H1 (cell line): ENCODE measurements at regions not wholly inside any gene's neighbourhood (a gene's known extent, or its start where the extent isn't known, plus 50 kb on each side); places are given as distances from the start of the nearest gene placed in this dataset.

Experiments
- CTCF ChIA-PET: fragments of 300-600 bp; sonication (Branson Sonifier 250); formaldehyde crosslinking; loops from one replicate; lab custom pipeline; 2021; ENCODE audit not compliant: partially characterized antibody; lab: Charles Lee
- POLR2A ChIA-PET: fragments of 300-600 bp; sonication (Branson Sonifier 250); formaldehyde crosslinking; loops from one replicate; lab custom pipeline; 2021; ENCODE audit warnings: inconsistent platforms; ENCODE audit not compliant: partially characterized antibody; lab: Charles Lee
- DNase-seq, 2 experiments: peaks; one replicate each; pipeline versions ENCODE4 v3.0.0 to v3.0.0-alpha.2; 2010 to 2022; ENCODE audit warnings: low spot score in 2 of 2, low read depth in 1 of 2, mixed read lengths in 1 of 2
- FAIRE-seq: peaks from 2 replicates; lab custom pipeline; 2011; peaks lifted over from hg19 to GRCh38; lab: Jason Lieb, UNC
- H2AFZ ChIP-seq: 2 replicates; pipeline ENCODE4 v1.8.1; 2012; ENCODE audit warnings: low read length, inconsistent platforms
- H2AK5ac ChIP-seq: 2 replicates; pipeline ENCODE4 v1.6.1; 2013; ENCODE audit warnings: low read depth, low read length
- H2BK120ac ChIP-seq: replicated peaks from 2 replicates; pipeline ENCODE3; 2013; ENCODE audit warnings: low read depth, low read length, inconsistent platforms
- H2BK12ac ChIP-seq: 2 replicates; pipeline ENCODE4 v1.6.1; 2013; ENCODE audit warnings: low read depth, low read length
- H2BK15ac ChIP-seq: 2 replicates; pipeline ENCODE4 v1.6.1; 2013; ENCODE audit warnings: low read length
- H2BK20ac ChIP-seq: 2 replicates; pipeline ENCODE4 v1.6.1; 2013; ENCODE audit warnings: low read length
- H2BK5ac ChIP-seq: 2 replicates; pipeline ENCODE4 v1.6.1; 2013; ENCODE audit warnings: low read depth, low read length
- H3K14ac ChIP-seq: 2 replicates; pipeline ENCODE4 v1.6.1; 2013; ENCODE audit warnings: inconsistent platforms; ENCODE audit not compliant: insufficient read length
- H3K18ac ChIP-seq: 2 replicates; pipeline ENCODE4 v1.6.1; 2013; ENCODE audit warnings: low read length; ENCODE audit errors: extremely low read depth
- H3K23ac ChIP-seq: 2 replicates; pipeline ENCODE4 v1.6.1; 2013; ENCODE audit warnings: inconsistent platforms; ENCODE audit not compliant: insufficient read length
- H3K23me2 ChIP-seq: 2 replicates; pipeline ENCODE4 v1.6.1; 2013; ENCODE audit warnings: low read depth, low read length
- H3K27ac ChIP-seq: 2 replicates; pipeline ENCODE4 v1.6.1; 2011; ENCODE audit warnings: low read depth, low read length, inconsistent platforms
- H3K27me3 ChIP-seq, 4 experiments: replicated peaks in 1 of 4; 1 replicate in 1 of 4; 2 replicates in 3 of 4; pipeline versions ENCODE4 v1.6.1 to v1.8.1; 2011 to 2013; ENCODE audit warnings: low read length in 3 of 4, mild to moderate bottlenecking in 3 of 4, inconsistent platforms in 2 of 4, mixed read lengths in 2 of 4, moderate library complexity in 1 of 4; ENCODE audit not compliant: control insufficient read depth in 3 of 4, insufficient read depth in 3 of 4; ENCODE audit errors: extremely low read depth in 1 of 4
- H3K36me3 ChIP-seq, 4 experiments: 2 replicates each; pipeline versions ENCODE4 v1.6.1 to v1.8.1; 2011 to 2013; ENCODE audit warnings: mild to moderate bottlenecking in 4 of 4, low read length in 3 of 4, moderate library complexity in 2 of 4, control low read depth in 1 of 4, inconsistent platforms in 1 of 4; ENCODE audit not compliant: insufficient read depth in 4 of 4, control insufficient read depth in 2 of 4
- H3K4ac ChIP-seq: replicated peaks from 2 replicates; pipeline ENCODE3; 2013; ENCODE audit warnings: low read length, low read depth, mixed read lengths, inconsistent platforms; ENCODE audit not compliant: insufficient read length
- H3K4me1 ChIP-seq, 4 experiments: replicated peaks in 1 of 4; 1 replicate in 1 of 4; 2 replicates in 3 of 4; pipeline versions ENCODE4 v1.6.1 to v1.8.1; 2011 to 2013; ENCODE audit warnings: low read length in 3 of 4, inconsistent platforms in 2 of 4, mixed read lengths in 1 of 4; ENCODE audit not compliant: insufficient read depth in 4 of 4, control insufficient read depth in 3 of 4
- H3K4me2 ChIP-seq, 2 experiments: 2 replicates each; pipeline versions ENCODE4 v1.6.1 to v1.8.1; 2011 to 2013; ENCODE audit warnings: low read depth in 2 of 2, low read length in 2 of 2, control low read depth in 1 of 2, inconsistent platforms in 1 of 2, mild to moderate bottlenecking in 1 of 2; ENCODE audit not compliant: insufficient read depth in 1 of 2
- H3K4me3 ChIP-seq, 4 experiments: fragments of 200-600, 300-600 bp in 1 of 4; sonication (generic), shearing (Covaris generic), sonication (Bioruptor Twin) in 1 of 4; 2 replicates each; pipeline versions ENCODE4 v1.5.1 to v1.8.1; 2011 to 2016; ENCODE audit warnings: low read length in 4 of 4, low read depth in 3 of 4, control low read depth in 2 of 4, inconsistent platforms in 2 of 4, mild to moderate bottlenecking in 2 of 4, mixed read lengths in 1 of 4, moderate library complexity in 1 of 4; ENCODE audit not compliant: insufficient read depth in 2 of 4; ENCODE audit errors: extremely low read depth in 1 of 4
- H3K56ac ChIP-seq: replicated peaks from 2 replicates; pipeline ENCODE3; 2013; ENCODE audit warnings: low read depth, mild to moderate bottlenecking, mixed read lengths, low read length, inconsistent platforms; ENCODE audit not compliant: insufficient read length
- H3K79me1 ChIP-seq: 2 replicates; pipeline ENCODE4 v1.6.1; 2013; ENCODE audit warnings: low read depth, low read length, control low read depth
- H3K79me2 ChIP-seq, 2 experiments: 2 replicates each; pipeline versions ENCODE4 v1.6.1 to v1.8.1; 2012 to 2013; ENCODE audit warnings: low read length in 2 of 2, mild to moderate bottlenecking in 2 of 2, inconsistent platforms in 1 of 2; ENCODE audit not compliant: insufficient read depth in 2 of 2, control insufficient read depth in 1 of 2
- H3K9ac ChIP-seq, 4 experiments: replicated peaks in 1 of 4; 1 replicate in 1 of 4; 2 replicates in 3 of 4; pipeline versions ENCODE4 v1.6.1 to v1.8.1; 2011 to 2013; ENCODE audit warnings: low read depth in 3 of 4, low read length in 3 of 4, control low read depth in 2 of 4, mild to moderate bottlenecking in 2 of 4, moderate library complexity in 2 of 4, inconsistent platforms in 1 of 4; ENCODE audit errors: extremely low read depth in 1 of 4
- H3K9me3 ChIP-seq, 2 experiments: 2 replicates each; pipeline versions ENCODE4 v1.6.1 to v1.8.1; 2012 to 2013; ENCODE audit warnings: mild to moderate bottlenecking in 2 of 2, moderate library complexity in 2 of 2, control low read depth in 1 of 2, inconsistent platforms in 1 of 2, low read depth in 1 of 2, low read length in 1 of 2, mixed read lengths in 1 of 2; ENCODE audit not compliant: insufficient read depth in 2 of 2
- H4K20me1 ChIP-seq, 2 experiments: replicated peaks in 1 of 2; 2 replicates each; pipeline versions ENCODE3 to v1.8.1; 2011 to 2013; ENCODE audit warnings: inconsistent platforms in 2 of 2, low read length in 2 of 2, mild to moderate bottlenecking in 1 of 2; ENCODE audit not compliant: insufficient read depth in 2 of 2, control insufficient read depth in 1 of 2
- H4K5ac ChIP-seq: 2 replicates; pipeline ENCODE4 v1.6.1; 2013; ENCODE audit warnings: low read length, low read depth, mixed read lengths, inconsistent platforms; ENCODE audit not compliant: insufficient read length
- H4K8ac ChIP-seq: 2 replicates; pipeline ENCODE4 v1.8.0; 2013; ENCODE audit warnings: mild to moderate bottlenecking, moderate library complexity, low read length, inconsistent platforms; ENCODE audit not compliant: insufficient read depth; ENCODE audit errors: extremely low read depth
- H4K91ac ChIP-seq: replicated peaks from 2 replicates; pipeline ENCODE3; 2013; ENCODE audit warnings: low read length, mixed read lengths, inconsistent platforms; ENCODE audit not compliant: insufficient read length
- WGBS, 2 experiments: shearing (Covaris generic) in 1 of 2; methylation state at CpG; one replicate each; pipeline versions ENCODE4 v1.1.6 to v1.1.7; 2013 to 2015; ENCODE audit warnings: low lambda C conversion rate in 2 of 2, mixed read lengths in 2 of 2, inconsistent platforms in 1 of 2, low coverage in 1 of 2, missing lambda C conversion rate in 1 of 2; ENCODE audit not compliant: insufficient replicate concordance in 2 of 2, insufficient coverage in 1 of 2, insufficient read length in 1 of 2; ENCODE audit errors: extremely low coverage in 1 of 2, missing lambda C conversion rate in 1 of 2; 5-methylcytosine and 5-hydroxymethylcytosine counted together

DNA sequence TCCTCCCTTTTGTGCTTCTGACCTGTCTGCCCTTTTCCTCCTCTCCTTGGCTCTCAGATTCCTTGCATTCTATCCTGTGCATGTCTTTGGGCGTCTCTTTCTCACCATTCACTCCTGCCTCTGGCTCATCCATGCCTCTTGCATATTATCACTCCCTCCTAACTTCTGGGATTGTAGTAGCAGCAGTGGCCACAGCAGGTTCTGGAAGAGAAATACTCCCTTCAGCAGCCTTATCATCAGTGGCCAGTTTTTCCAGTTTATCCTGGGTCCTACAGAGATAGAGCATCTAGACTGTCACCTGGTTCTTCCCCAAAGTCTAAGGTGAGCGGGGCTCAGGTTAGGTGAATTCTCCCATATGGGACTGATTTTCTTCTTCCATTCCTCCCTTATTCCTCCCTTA, 354.0 kb upstream of the CCL2 start:
- no peaks in the 10 kb centered on the region for H3K79me2 ChIP-seq
- no peaks in the 10 kb centered on the region for H3K36me3 ChIP-seq
- no peak overlapping the region for H3K14ac ChIP-seq
- no peak for FAIRE-seq
- no peak overlapping the region for H3K18ac ChIP-seq
- no peaks in the 10 kb centered on the region for H3K9me3 ChIP-seq
- H4K91ac ChIP-seq: no peak overlapping the region
- H3K23ac ChIP-seq: no peak overlapping the region
- peaks cover 1 to 7% (median 3%) of the 10 kb centered on the region in 4 experiments; a peak in 4 of 7 replicates for H3K4me1 ChIP-seq
- H3K4me3 ChIP-seq: no peak overlapping the region
- H2BK12ac ChIP-seq: no peak overlapping the region
- no peaks in the 10 kb centered on the region for H3K23me2 ChIP-seq
- H2AFZ ChIP-seq: no peak overlapping the region
- H4K8ac ChIP-seq: no peak overlapping the region
- no peak for DNase-seq
- 80% methylated on average over 2 of the region's 2 CpGs; no CpG with 5 or more reads in 1 of the 2 experiments for WGBS, 2 experiments
- H3K4me2 ChIP-seq: no peak overlapping the region; a peak in 1 of 4 replicates
- no peak overlapping the region for H3K27ac ChIP-seq
- H3K4ac ChIP-seq: no peak overlapping the region
- H3K9ac ChIP-seq: no peak overlapping the region
- no peak overlapping the region for H2BK15ac ChIP-seq
- H3K56ac ChIP-seq: no peak overlapping the region
- H3K27me3 ChIP-seq: no peaks in the 10 kb centered on the region
- H2AK5ac ChIP-seq: no peak overlapping the region
- H2BK5ac ChIP-seq: no peak overlapping the region
- ChIA-PET POLR2A (interaction anchor here (1.2 kb wide), 1 partner anchor 37 kb away, joined by 3 read pairs; no protein-coding TSS in a partner anchor), CTCF (interaction anchor here (1.6 kb wide), 1 partner anchor 8 kb away, joined by 4 read pairs; no protein-coding TSS in a partner anchor)
- no peak overlapping the region for H2BK120ac ChIP-seq
- H4K5ac ChIP-seq: no peak overlapping the region
- H4K20me1 ChIP-seq: no peaks in the 10 kb centered on the region
- no peaks in the 10 kb centered on the region for H3K79me1 ChIP-seq
- H2BK20ac ChIP-seq: no peak overlapping the region
